ENCODE measurements at regions not wholly inside any gene's neighbourhood (a gene's known extent, or its start where the extent isn't known, plus 50 kb on each side); places are given as distances from the start of the nearest gene placed in this dataset.

- Histone ChIP-seq H3K27me3 (ENCODE audit: control insufficient read depth in 4 of 4, insufficient read depth in 4 of 4, low read length in 3 of 4) (no peaks in the 10 kb centered on the region), H3K36me3 (ENCODE audit: control insufficient read depth in 4 of 4, insufficient read depth in 3 of 4, low read depth in 1 of 4, low read length in 3 of 4) (no peaks in the 10 kb centered on the region), H3K4me1 (ENCODE audit: control insufficient read depth in 4 of 4, insufficient read depth in 4 of 4, low read length in 3 of 4) (no peaks in the 10 kb centered on the region), H3K9me3 (ENCODE audit: control insufficient read depth in 4 of 4, low read length in 3 of 4) (no peaks in the 10 kb centered on the region), H3K9ac (ENCODE audit: low read depth in 1 of 2, low read length in 2 of 2) (no peak overlapping the region), H3K4me3 (ENCODE audit: low read depth in 1 of 3, low read length in 3 of 3) (no peak overlapping the region), H3K27ac (ENCODE audit: low read depth in 1 of 2, low read length in 2 of 2) (no peak overlapping the region)
- TF ChIP-seq FOXA2 (IDR thresholded peaks at IDR 0.05): no peak
- no peak for TF ChIP-seq SP1 (IDR thresholded peaks at IDR 0.05)
- TF ChIP-seq NR2F2 (IDR thresholded peaks at IDR 0.05): no peak
- no peak for TF ChIP-seq FOXA1 (IDR thresholded peaks at IDR 0.05)
- TF ChIP-seq, protein P1, sequence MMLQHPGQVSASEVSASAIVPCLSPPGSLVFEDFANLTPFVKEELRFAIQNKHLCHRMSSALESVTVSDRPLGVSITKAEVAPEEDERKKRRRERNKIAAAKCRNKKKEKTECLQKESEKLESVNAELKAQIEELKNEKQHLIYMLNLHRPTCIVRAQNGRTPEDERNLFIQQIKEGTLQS (IDR thresholded peaks at IDR 0.05): no peak
- TF ChIP-seq YY1 (IDR thresholded peaks at IDR 0.05): no peak
- TF ChIP-seq GABPA (IDR thresholded peaks at IDR 0.05 in 1 of 2, conservative IDR thresholded peaks at IDR 0.05 in 1 of 2): no peak
- TF ChIP-seq EGR1 (IDR thresholded peaks at IDR 0.05; ENCODE audit: low read depth in 2 of 2): no peak
- TF ChIP-seq MAX (IDR thresholded peaks at IDR 0.05): no peak
- no peak for TF ChIP-seq REST (IDR thresholded peaks at IDR 0.05)
- TF ChIP-seq HNF4G (IDR thresholded peaks at IDR 0.05): no peak
- TF ChIP-seq TAF1 (conservative IDR thresholded peaks at IDR 0.05): no peak
- no peak for DNase-seq (ENCODE audit: low spot score)
Observed at GRCh38 chr18:60982928-60983327, 350.3 kb upstream of the CDH20 start.

GRCh38 chr18:60984510-60984909 is 348.7 kb upstream of the CDH20 start:
- no peak for DNase-seq (ENCODE audit: low spot score)
- H3K4me3 ChIP-seq (ENCODE audit: low read depth in 1 of 3, low read length in 3 of 3): no peak overlapping the region
- H3K36me3 ChIP-seq (ENCODE audit: control insufficient read depth in 4 of 4, insufficient read depth in 3 of 4, low read depth in 1 of 4, low read length in 3 of 4): no peaks in the 10 kb centered on the region
- WGBS: 82% methylated on average over 4 of the region's 4 CpGs
- H3K27me3 ChIP-seq (ENCODE audit: control insufficient read depth in 4 of 4, insufficient read depth in 4 of 4, low read length in 3 of 4): no peaks in the 10 kb centered on the region
- no peaks in the 10 kb centered on the region for H3K4me1 ChIP-seq (ENCODE audit: control insufficient read depth in 4 of 4, insufficient read depth in 4 of 4, low read length in 3 of 4)
- no peak for TF ChIP-seq MAX (IDR thresholded peaks at IDR 0.05)
- TF ChIP-seq SP1 (IDR thresholded peaks at IDR 0.05): no peak
- TF ChIP-seq, protein P1 (IDR thresholded peaks at IDR 0.05): no peak
- no peak for TF ChIP-seq REST (IDR thresholded peaks at IDR 0.05)
- TF ChIP-seq FOXA2 (IDR thresholded peaks at IDR 0.05): no peak
- TF ChIP-seq YY1 (IDR thresholded peaks at IDR 0.05): no peak
- TF ChIP-seq NR2F2 (IDR thresholded peaks at IDR 0.05): no peak
- no peak for TF ChIP-seq ZBTB33 (IDR thresholded peaks at IDR 0.05)
- no peak for TF ChIP-seq HNF4A (conservative IDR thresholded peaks at IDR 0.05)
- no peak for TF ChIP-seq RXRA (IDR thresholded peaks at IDR 0.05)
- TF ChIP-seq TAF1 (conservative IDR thresholded peaks at IDR 0.05): no peak
- no peak for TF ChIP-seq GABPA (IDR thresholded peaks at IDR 0.05 in 1 of 2, conservative IDR thresholded peaks at IDR 0.05 in 1 of 2)
- no peak for TF ChIP-seq JUND (IDR thresholded peaks at IDR 0.05)
- no peak for TF ChIP-seq FOXA1 (IDR thresholded peaks at IDR 0.05)
- no peak for TF ChIP-seq CTCF (IDR thresholded peaks at IDR 0.05; ENCODE audit: low read depth, low read length, missing input control)
- TF ChIP-seq EGR1 (IDR thresholded peaks at IDR 0.05; ENCODE audit: low read depth in 2 of 2): no peak
- no peak overlapping the region for H3K27ac ChIP-seq (ENCODE audit: low read depth in 1 of 2, low read length in 2 of 2)
- no peak overlapping the region for H3K9ac ChIP-seq (ENCODE audit: low read depth in 1 of 2, low read length in 2 of 2)
- no peaks in the 10 kb centered on the region for H3K9me3 ChIP-seq (ENCODE audit: control insufficient read depth in 4 of 4, low read length in 3 of 4)
